Right cardiac atrium (tissue), 5 donors: ENCODE measurements at regions not wholly inside any gene's neighbourhood (a gene's known extent, or its start where the extent isn't known, plus 50 kb on each side); places are given as distances from the start of the nearest gene placed in this dataset.

ENCODE experiments used
- ATAC-seq, 2 donors: fragments of 200-7000 bp; cut with Tn5 transposase; one replicate each; pipeline versions ENCODE4 v1.8.0 to v1.9.1; 2020; ENCODE audit warnings: moderate library complexity in 2 of 2, mild to moderate bottlenecking in 1 of 2
- DNase-seq, 3 donors: peaks; one replicate each; pipeline ENCODE4 v3.0.0-alpha.2; 2020
- H3K27ac ChIP-seq: one replicate; pipeline ENCODE4 v1.5.1; 2013; ENCODE audit warnings: mild to moderate bottlenecking, low read length, control low read depth, moderate library complexity
- H3K27me3 ChIP-seq: one replicate; pipeline ENCODE4 v1.6.1; 2013; ENCODE audit not compliant: control insufficient read depth, insufficient read depth
- H3K4me1 ChIP-seq: one replicate; pipeline ENCODE4 v1.6.1; 2013; ENCODE audit warnings: low read length; ENCODE audit not compliant: control insufficient read depth, insufficient read depth
- H3K4me3 ChIP-seq: one replicate; pipeline ENCODE4 v1.5.1; 2013; ENCODE audit warnings: low read length, control low read depth
- H3K9me3 ChIP-seq: one replicate; pipeline ENCODE4 v1.6.1; 2013; ENCODE audit warnings: low read length; ENCODE audit not compliant: control insufficient read depth
- WGBS: extraction: QIAGEN DNeasy Blood & Tissue Kit; methylation state at CpG from one replicate; pipeline ENCODE4 v1.1.7; 2013; 5-methylcytosine and 5-hydroxymethylcytosine counted together
- intact Hi-C, 4 donors: fragments of 100-400 bp; cut with DNase I; formaldehyde crosslinking; loops; one replicate each; pipeline versions ENCODE4 v1.11.0 to v1.14.0; 2022 to 2023
- donor health status: healthy with polysubstance abuse.
- donor health status: DM: no; HTN: yes; CAD: no.
- donor health status: DM: no; HTN: no; CAD: no.
- donor health status: DM: no; HTN: yes; CAD: no; lungs with severe emphysema.
- donor health status: DM: yes; HTN: yes; CAD: no.

GRCh38 chr4:115851918-115852766, 738.7 kb upstream of the NDST4 start:
- Histone ChIP-seq H3K27ac (no peak overlapping the region), H3K4me3 (no peak overlapping the region), H3K9me3 (no peaks in the 10 kb centered on the region), H3K27me3 (no peaks in the 10 kb centered on the region), H3K4me1 (peaks cover 2% of the 10 kb centered on the region)
- intact Hi-C loops, result no loop called here
- DNase-seq (peak in 2 of 3 donors; percentile 4 to 25), ATAC-seq (no peak)
- 35% methylated on average over 6 of the region's 6 CpGs for WGBS

DNA sequence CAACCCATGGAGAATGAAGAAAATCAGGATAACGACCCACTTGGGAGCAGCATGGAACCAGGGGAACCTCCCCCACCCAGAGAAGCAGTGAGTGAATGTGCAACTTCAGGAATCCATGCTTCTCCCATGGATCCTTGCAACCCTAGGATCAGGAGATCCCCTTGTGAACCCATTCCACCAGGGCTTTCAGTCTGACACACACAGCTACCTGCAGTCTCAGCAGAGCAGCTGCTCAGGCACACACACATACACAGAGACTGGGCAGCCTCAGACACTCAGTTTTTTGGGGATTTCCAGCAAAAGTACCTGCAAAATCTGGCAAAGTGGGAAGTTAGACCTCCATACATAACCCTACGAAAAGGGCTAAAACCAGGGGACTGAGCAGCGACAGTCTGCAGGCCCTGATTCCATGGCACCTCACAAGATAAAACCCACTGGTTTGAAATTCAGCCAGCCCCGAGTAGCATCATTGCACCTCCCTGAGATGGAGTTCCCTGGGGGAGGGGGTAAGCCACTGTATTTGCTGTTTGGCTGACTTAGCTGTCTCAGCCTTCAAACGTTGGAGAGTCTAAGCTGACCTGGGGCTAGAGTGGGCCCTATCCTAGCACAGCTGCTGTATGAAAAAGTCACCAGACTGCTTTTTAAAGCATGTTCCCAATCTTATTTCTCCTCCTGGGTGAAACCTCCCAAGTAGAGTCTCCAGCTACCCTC, 737.5 kb upstream of the NDST4 start:
- intact Hi-C loops, result no loop called here
- ATAC-seq (no peak), DNase-seq (peak in 1 of 3 donors; percentile 0)
- WGBS, result 70% methylated on average over 5 of the region's 5 CpGs
- Histone ChIP-seq H3K4me3 (no peak overlapping the region), H3K27me3 (no peaks in the 10 kb centered on the region), H3K9me3 (no peaks in the 10 kb centered on the region), H3K27ac (no peak overlapping the region), H3K4me1 (peaks cover 2% of the 10 kb centered on the region)

- Histone ChIP-seq H3K4me1 (no peaks in the 10 kb centered on the region), H3K27me3 (no peaks in the 10 kb centered on the region), H3K4me3 (no peak overlapping the region), H3K27ac (no peak overlapping the region), H3K9me3 (no peaks in the 10 kb centered on the region)
- DNase-seq, result no peak
- ATAC-seq, result no peak
- intact Hi-C loops, result no loop called here
- WGBS, result 73% methylated on average over 2 of the region's 2 CpGs
Measured at GRCh38 chr4:115844180-115844579, 730.8 kb upstream of the NDST4 start.

DNA sequence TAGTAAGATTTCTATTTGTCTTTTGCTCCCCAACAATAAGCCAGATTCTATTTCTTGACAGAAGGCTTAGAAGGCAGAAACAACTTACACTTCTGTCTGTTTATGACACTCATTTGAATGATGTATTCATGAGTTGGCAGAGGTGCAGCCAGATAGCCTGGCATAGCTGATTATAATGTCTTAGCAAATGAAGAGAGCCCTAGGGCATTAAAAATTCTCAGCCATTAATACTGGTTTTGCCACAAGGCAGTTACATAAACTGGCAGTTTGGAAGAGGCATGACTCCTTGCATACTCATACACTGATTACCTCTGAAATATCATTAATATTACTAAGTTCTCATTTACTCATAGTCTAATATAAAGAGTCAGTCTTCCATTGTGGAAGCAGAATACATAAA, 728.5 kb upstream of the NDST4 start:
- H3K27ac ChIP-seq, result no peak overlapping the region
- intact Hi-C loops, result no loop called here
- no peak for DNase-seq

DNA sequence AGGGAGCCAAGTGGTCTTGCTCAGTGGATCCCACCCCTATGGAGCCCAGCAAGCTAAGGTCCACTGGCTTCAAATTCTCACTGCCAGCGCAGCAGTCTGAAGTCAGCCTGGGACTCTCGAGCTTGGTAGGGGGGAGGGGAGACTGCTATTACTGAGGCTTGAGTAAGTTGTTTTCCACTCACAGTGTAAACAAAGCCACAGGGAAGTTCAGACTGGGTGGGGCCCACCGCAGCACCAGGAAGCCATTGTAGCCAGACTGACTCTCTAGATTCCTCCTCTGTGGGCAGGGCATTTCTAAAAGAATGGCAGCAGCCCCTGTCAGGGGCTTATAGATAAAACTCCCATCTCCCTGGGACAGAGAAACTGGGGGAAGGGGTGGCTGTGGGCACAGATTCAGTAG, 721.0 kb upstream of the NDST4 start:
- H3K27me3 ChIP-seq, result no peaks in the 10 kb centered on the region
- DNase-seq (no peak), ATAC-seq (no peak)
- no peaks in the 10 kb centered on the region for H3K9me3 ChIP-seq
- intact Hi-C loops, result no loop called here
- H3K4me1 ChIP-seq, result no peaks in the 10 kb centered on the region
- no peak overlapping the region for H3K4me3 ChIP-seq
- WGBS, result 80% methylated on average over 3 of the region's 3 CpGs
- no peak overlapping the region for H3K27ac ChIP-seq

More for the DNA sequence above, 728.5 kb upstream of the NDST4 start:
- no peak for ATAC-seq
- no peaks in the 10 kb centered on the region for H3K27me3 ChIP-seq
- no peak overlapping the region for H3K4me3 ChIP-seq
- no peaks in the 10 kb centered on the region for H3K4me1 ChIP-seq
- no peaks in the 10 kb centered on the region for H3K9me3 ChIP-seq

- 90% methylated on average over 1 of the region's 1 CpG for WGBS
- intact Hi-C loops, result no loop called here
- no peaks in the 10 kb centered on the region for H3K4me1 ChIP-seq
- no peaks in the 10 kb centered on the region for H3K9me3 ChIP-seq
- H3K27me3 ChIP-seq, result no peaks in the 10 kb centered on the region
- no peak overlapping the region for H3K27ac ChIP-seq
- H3K4me3 ChIP-seq, result no peak overlapping the region
- DNase-seq (no peak), ATAC-seq (no peak)
Measured at GRCh38 chr4:115824630-115825029, 711.2 kb upstream of the NDST4 start.

GRCh38 chr4:115803825-115804224, 690.4 kb upstream of the NDST4 start:
- Histone ChIP-seq H3K27ac (no peak overlapping the region), H3K4me1 (no peaks in the 10 kb centered on the region), H3K4me3 (no peak overlapping the region), H3K27me3 (no peaks in the 10 kb centered on the region), H3K9me3 (no peaks in the 10 kb centered on the region)
- ATAC-seq (no peak), DNase-seq (no peak)
- intact Hi-C loops, result no loop called here

GRCh38 chr4:115790812-115791211, 677.4 kb upstream of the NDST4 start:
- intact Hi-C loops, result no loop called here
- no peaks in the 10 kb centered on the region for H3K4me1 ChIP-seq
- 66% methylated on average over 2 of the region's 2 CpGs for WGBS
- H3K4me3 ChIP-seq, result no peak overlapping the region
- H3K9me3 ChIP-seq, result no peaks in the 10 kb centered on the region
- no peaks in the 10 kb centered on the region for H3K27me3 ChIP-seq
- no peak overlapping the region for H3K27ac ChIP-seq
- ATAC-seq (no peak), DNase-seq (no peak)

GRCh38 chr4:115781528-115782146, 668.2 kb upstream of the NDST4 start:
- H3K4me1 ChIP-seq, result no peaks in the 10 kb centered on the region
- no peaks in the 10 kb centered on the region for H3K27me3 ChIP-seq
- no peak overlapping the region for H3K27ac ChIP-seq
- ATAC-seq, result no peak
- WGBS, result 61% methylated on average over 10 of the region's 10 CpGs
- no peak overlapping the region for H3K4me3 ChIP-seq
- intact Hi-C loops, result no loop called here
- no peak for DNase-seq
- no peaks in the 10 kb centered on the region for H3K9me3 ChIP-seq

DNA sequence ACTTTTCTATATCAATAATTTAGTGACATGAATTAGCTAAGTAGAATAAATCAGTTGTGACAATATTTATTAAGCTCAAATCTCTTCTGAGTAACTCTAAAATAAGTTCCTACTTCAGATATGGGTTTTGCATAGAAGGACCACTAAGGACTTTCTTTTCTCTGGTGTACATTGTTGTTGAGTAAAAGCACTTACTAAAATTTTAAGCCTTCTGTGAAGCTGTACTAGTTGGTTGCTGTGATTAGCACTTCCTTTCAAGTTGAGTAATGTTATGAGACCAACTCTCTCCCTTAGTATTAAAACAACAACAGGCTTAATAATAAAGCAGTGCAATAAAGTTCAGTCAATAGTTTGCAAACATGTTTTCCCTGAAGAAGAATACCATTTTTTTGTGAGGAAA, 667.4 kb upstream of the NDST4 start:
- Histone ChIP-seq H3K27ac (no peak overlapping the region), H3K4me3 (no peak overlapping the region), H3K9me3 (no peaks in the 10 kb centered on the region), H3K4me1 (no peaks in the 10 kb centered on the region), H3K27me3 (no peaks in the 10 kb centered on the region)
- no peak for ATAC-seq
- intact Hi-C loops, result no loop called here
- no peak for DNase-seq

GRCh38 chr4:115780268-115780667, 666.8 kb upstream of the NDST4 start:
- Histone ChIP-seq H3K4me1 (no peaks in the 10 kb centered on the region), H3K27me3 (no peaks in the 10 kb centered on the region), H3K9me3 (no peaks in the 10 kb centered on the region), H3K27ac (no peak overlapping the region), H3K4me3 (no peak overlapping the region)
- no peak for DNase-seq
- intact Hi-C loops, result no loop called here
- WGBS, result 58% methylated on average over 4 of the region's 4 CpGs
- no peak for ATAC-seq
